ENCODE measurements at regions not wholly inside any gene's neighbourhood (a gene's known extent, or its start where the extent isn't known, plus 50 kb on each side); places are given as distances from the start of the nearest gene placed in this dataset.

DNA sequence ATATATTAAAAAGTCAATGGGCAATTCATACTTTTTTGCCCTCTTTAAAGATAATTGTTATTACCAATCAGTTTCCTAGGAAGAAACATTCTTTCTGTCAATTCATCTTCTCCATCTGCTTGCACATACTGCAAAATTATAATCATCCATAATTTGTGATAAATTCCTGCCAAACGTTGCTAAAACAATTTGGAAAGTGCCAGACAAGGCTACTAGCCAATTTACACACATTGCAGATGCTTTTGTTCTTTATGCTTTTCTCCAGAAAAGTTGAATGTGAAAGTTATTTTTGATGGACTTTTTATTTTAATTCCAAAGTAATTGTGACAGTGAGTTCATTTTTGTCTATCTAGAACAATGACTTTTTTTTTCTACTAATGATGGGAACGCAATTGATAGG is 992.8 kb upstream of the ADGRL2 start:
- TF ChIP-seq ZNF709 (CRISPR knock-in tag; IDR thresholded peaks at IDR 0.05) (no peak), ZNF589 (CRISPR knock-in tag; conservative IDR thresholded peaks at IDR 0.05) (no peak), HDAC2 (CRISPR knock-in tag; IDR thresholded peaks at IDR 0.05) (no peak)
- TF ChIP-seq, protein P1, sequence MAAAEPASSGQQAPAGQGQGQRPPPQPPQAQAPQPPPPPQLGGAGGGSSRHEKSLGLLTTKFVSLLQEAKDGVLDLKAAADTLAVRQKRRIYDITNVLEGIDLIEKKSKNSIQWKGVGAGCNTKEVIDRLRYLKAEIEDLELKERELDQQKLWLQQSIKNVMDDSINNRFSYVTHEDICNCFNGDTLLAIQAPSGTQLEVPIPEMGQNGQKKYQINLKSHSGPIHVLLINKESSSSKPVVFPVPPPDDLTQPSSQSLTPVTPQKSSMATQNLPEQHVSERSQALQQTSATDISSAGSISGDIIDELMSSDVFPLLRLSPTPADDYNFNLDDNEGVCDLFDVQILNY (CRISPR knock-in tag; conservative IDR thresholded peaks at IDR 0.05) = no peak
- TF ChIP-seq, protein P2, sequence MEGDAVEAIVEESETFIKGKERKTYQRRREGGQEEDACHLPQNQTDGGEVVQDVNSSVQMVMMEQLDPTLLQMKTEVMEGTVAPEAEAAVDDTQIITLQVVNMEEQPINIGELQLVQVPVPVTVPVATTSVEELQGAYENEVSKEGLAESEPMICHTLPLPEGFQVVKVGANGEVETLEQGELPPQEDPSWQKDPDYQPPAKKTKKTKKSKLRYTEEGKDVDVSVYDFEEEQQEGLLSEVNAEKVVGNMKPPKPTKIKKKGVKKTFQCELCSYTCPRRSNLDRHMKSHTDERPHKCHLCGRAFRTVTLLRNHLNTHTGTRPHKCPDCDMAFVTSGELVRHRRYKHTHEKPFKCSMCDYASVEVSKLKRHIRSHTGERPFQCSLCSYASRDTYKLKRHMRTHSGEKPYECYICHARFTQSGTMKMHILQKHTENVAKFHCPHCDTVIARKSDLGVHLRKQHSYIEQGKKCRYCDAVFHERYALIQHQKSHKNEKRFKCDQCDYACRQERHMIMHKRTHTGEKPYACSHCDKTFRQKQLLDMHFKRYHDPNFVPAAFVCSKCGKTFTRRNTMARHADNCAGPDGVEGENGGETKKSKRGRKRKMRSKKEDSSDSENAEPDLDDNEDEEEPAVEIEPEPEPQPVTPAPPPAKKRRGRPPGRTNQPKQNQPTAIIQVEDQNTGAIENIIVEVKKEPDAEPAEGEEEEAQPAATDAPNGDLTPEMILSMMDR (CRISPR knock-in tag; IDR thresholded peaks at IDR 0.05) = no peak

All from HepG2 (cell line).